H1 (cell line): ENCODE measurements at regions not wholly inside any gene's neighbourhood (a gene's known extent, or its start where the extent isn't known, plus 50 kb on each side); places are given as distances from the start of the nearest gene placed in this dataset.

Source experiments
- CTCF ChIA-PET: fragments of 300-600 bp; sonication (Branson Sonifier 250); formaldehyde crosslinking; loops from one replicate; lab custom pipeline; 2021; ENCODE audit not compliant: partially characterized antibody; lab: Charles Lee
- POLR2A ChIA-PET: fragments of 300-600 bp; sonication (Branson Sonifier 250); formaldehyde crosslinking; loops from one replicate; lab custom pipeline; 2021; ENCODE audit warnings: inconsistent platforms; ENCODE audit not compliant: partially characterized antibody; lab: Charles Lee
- DNase-seq, 2 experiments: peaks; one replicate each; pipeline versions ENCODE4 v3.0.0 to v3.0.0-alpha.2; 2010 to 2022; ENCODE audit warnings: low spot score in 2 of 2, low read depth in 1 of 2, mixed read lengths in 1 of 2
- FAIRE-seq: peaks from 2 replicates; lab custom pipeline; 2011; peaks lifted over from hg19 to GRCh38; lab: Jason Lieb, UNC
- H2AFZ ChIP-seq: 2 replicates; pipeline ENCODE4 v1.8.1; 2012; ENCODE audit warnings: low read length, inconsistent platforms
- H2AK5ac ChIP-seq: 2 replicates; pipeline ENCODE4 v1.6.1; 2013; ENCODE audit warnings: low read depth, low read length
- H2BK120ac ChIP-seq: replicated peaks from 2 replicates; pipeline ENCODE3; 2013; ENCODE audit warnings: low read depth, low read length, inconsistent platforms
- H2BK12ac ChIP-seq: 2 replicates; pipeline ENCODE4 v1.6.1; 2013; ENCODE audit warnings: low read depth, low read length
- H2BK15ac ChIP-seq: 2 replicates; pipeline ENCODE4 v1.6.1; 2013; ENCODE audit warnings: low read length
- H2BK20ac ChIP-seq: 2 replicates; pipeline ENCODE4 v1.6.1; 2013; ENCODE audit warnings: low read length
- H2BK5ac ChIP-seq: 2 replicates; pipeline ENCODE4 v1.6.1; 2013; ENCODE audit warnings: low read depth, low read length
- H3K14ac ChIP-seq: 2 replicates; pipeline ENCODE4 v1.6.1; 2013; ENCODE audit warnings: inconsistent platforms; ENCODE audit not compliant: insufficient read length
- H3K18ac ChIP-seq: 2 replicates; pipeline ENCODE4 v1.6.1; 2013; ENCODE audit warnings: low read length; ENCODE audit errors: extremely low read depth
- H3K23ac ChIP-seq: 2 replicates; pipeline ENCODE4 v1.6.1; 2013; ENCODE audit warnings: inconsistent platforms; ENCODE audit not compliant: insufficient read length
- H3K23me2 ChIP-seq: 2 replicates; pipeline ENCODE4 v1.6.1; 2013; ENCODE audit warnings: low read depth, low read length
- H3K27ac ChIP-seq: 2 replicates; pipeline ENCODE4 v1.6.1; 2011; ENCODE audit warnings: low read depth, low read length, inconsistent platforms
- H3K27me3 ChIP-seq, 4 experiments: replicated peaks in 1 of 4; 1 replicate in 1 of 4; 2 replicates in 3 of 4; pipeline versions ENCODE4 v1.6.1 to v1.8.1; 2011 to 2013; ENCODE audit warnings: low read length in 3 of 4, mild to moderate bottlenecking in 3 of 4, inconsistent platforms in 2 of 4, mixed read lengths in 2 of 4, moderate library complexity in 1 of 4; ENCODE audit not compliant: control insufficient read depth in 3 of 4, insufficient read depth in 3 of 4; ENCODE audit errors: extremely low read depth in 1 of 4
- H3K36me3 ChIP-seq, 4 experiments: 2 replicates each; pipeline versions ENCODE4 v1.6.1 to v1.8.1; 2011 to 2013; ENCODE audit warnings: mild to moderate bottlenecking in 4 of 4, low read length in 3 of 4, moderate library complexity in 2 of 4, control low read depth in 1 of 4, inconsistent platforms in 1 of 4; ENCODE audit not compliant: insufficient read depth in 4 of 4, control insufficient read depth in 2 of 4
- H3K4ac ChIP-seq: replicated peaks from 2 replicates; pipeline ENCODE3; 2013; ENCODE audit warnings: low read length, low read depth, mixed read lengths, inconsistent platforms; ENCODE audit not compliant: insufficient read length
- H3K4me1 ChIP-seq, 4 experiments: replicated peaks in 1 of 4; 1 replicate in 1 of 4; 2 replicates in 3 of 4; pipeline versions ENCODE4 v1.6.1 to v1.8.1; 2011 to 2013; ENCODE audit warnings: low read length in 3 of 4, inconsistent platforms in 2 of 4, mixed read lengths in 1 of 4; ENCODE audit not compliant: insufficient read depth in 4 of 4, control insufficient read depth in 3 of 4
- H3K4me2 ChIP-seq, 2 experiments: 2 replicates each; pipeline versions ENCODE4 v1.6.1 to v1.8.1; 2011 to 2013; ENCODE audit warnings: low read depth in 2 of 2, low read length in 2 of 2, control low read depth in 1 of 2, inconsistent platforms in 1 of 2, mild to moderate bottlenecking in 1 of 2; ENCODE audit not compliant: insufficient read depth in 1 of 2
- H3K4me3 ChIP-seq, 4 experiments: fragments of 200-600, 300-600 bp in 1 of 4; sonication (generic), shearing (Covaris generic), sonication (Bioruptor Twin) in 1 of 4; 2 replicates each; pipeline versions ENCODE4 v1.5.1 to v1.8.1; 2011 to 2016; ENCODE audit warnings: low read length in 4 of 4, low read depth in 3 of 4, control low read depth in 2 of 4, inconsistent platforms in 2 of 4, mild to moderate bottlenecking in 2 of 4, mixed read lengths in 1 of 4, moderate library complexity in 1 of 4; ENCODE audit not compliant: insufficient read depth in 2 of 4; ENCODE audit errors: extremely low read depth in 1 of 4
- H3K56ac ChIP-seq: replicated peaks from 2 replicates; pipeline ENCODE3; 2013; ENCODE audit warnings: low read depth, mild to moderate bottlenecking, mixed read lengths, low read length, inconsistent platforms; ENCODE audit not compliant: insufficient read length
- H3K79me1 ChIP-seq: 2 replicates; pipeline ENCODE4 v1.6.1; 2013; ENCODE audit warnings: low read depth, low read length, control low read depth
- H3K79me2 ChIP-seq, 2 experiments: 2 replicates each; pipeline versions ENCODE4 v1.6.1 to v1.8.1; 2012 to 2013; ENCODE audit warnings: low read length in 2 of 2, mild to moderate bottlenecking in 2 of 2, inconsistent platforms in 1 of 2; ENCODE audit not compliant: insufficient read depth in 2 of 2, control insufficient read depth in 1 of 2
- H3K9ac ChIP-seq, 4 experiments: replicated peaks in 1 of 4; 1 replicate in 1 of 4; 2 replicates in 3 of 4; pipeline versions ENCODE4 v1.6.1 to v1.8.1; 2011 to 2013; ENCODE audit warnings: low read depth in 3 of 4, low read length in 3 of 4, control low read depth in 2 of 4, mild to moderate bottlenecking in 2 of 4, moderate library complexity in 2 of 4, inconsistent platforms in 1 of 4; ENCODE audit errors: extremely low read depth in 1 of 4
- H3K9me3 ChIP-seq, 2 experiments: 2 replicates each; pipeline versions ENCODE4 v1.6.1 to v1.8.1; 2012 to 2013; ENCODE audit warnings: mild to moderate bottlenecking in 2 of 2, moderate library complexity in 2 of 2, control low read depth in 1 of 2, inconsistent platforms in 1 of 2, low read depth in 1 of 2, low read length in 1 of 2, mixed read lengths in 1 of 2; ENCODE audit not compliant: insufficient read depth in 2 of 2
- H4K20me1 ChIP-seq, 2 experiments: replicated peaks in 1 of 2; 2 replicates each; pipeline versions ENCODE3 to v1.8.1; 2011 to 2013; ENCODE audit warnings: inconsistent platforms in 2 of 2, low read length in 2 of 2, mild to moderate bottlenecking in 1 of 2; ENCODE audit not compliant: insufficient read depth in 2 of 2, control insufficient read depth in 1 of 2
- H4K5ac ChIP-seq: 2 replicates; pipeline ENCODE4 v1.6.1; 2013; ENCODE audit warnings: low read length, low read depth, mixed read lengths, inconsistent platforms; ENCODE audit not compliant: insufficient read length
- H4K8ac ChIP-seq: 2 replicates; pipeline ENCODE4 v1.8.0; 2013; ENCODE audit warnings: mild to moderate bottlenecking, moderate library complexity, low read length, inconsistent platforms; ENCODE audit not compliant: insufficient read depth; ENCODE audit errors: extremely low read depth
- H4K91ac ChIP-seq: replicated peaks from 2 replicates; pipeline ENCODE3; 2013; ENCODE audit warnings: low read length, mixed read lengths, inconsistent platforms; ENCODE audit not compliant: insufficient read length
- SAP30 ChIP-seq: fragments of 300-600 bp; sonication (generic); IDR thresholded peaks from 2 replicates; pipeline ENCODE4 v1.7.1; 2012; ENCODE audit warnings: low read length, moderate library complexity, mild to moderate bottlenecking, inconsistent platforms; ENCODE audit not compliant: insufficient read depth, insufficient replicate concordance
- WGBS, 2 experiments: shearing (Covaris generic) in 1 of 2; methylation state at CpG; one replicate each; pipeline versions ENCODE4 v1.1.6 to v1.1.7; 2013 to 2015; ENCODE audit warnings: low lambda C conversion rate in 2 of 2, mixed read lengths in 2 of 2, inconsistent platforms in 1 of 2, low coverage in 1 of 2, missing lambda C conversion rate in 1 of 2; ENCODE audit not compliant: insufficient replicate concordance in 2 of 2, insufficient coverage in 1 of 2, insufficient read length in 1 of 2; ENCODE audit errors: extremely low coverage in 1 of 2, missing lambda C conversion rate in 1 of 2; 5-methylcytosine and 5-hydroxymethylcytosine counted together

GRCh38 chr15:96589864-96590263 lies 259.4 kb downstream of the NR2F2 start:
- no peak overlapping the region for H3K14ac ChIP-seq
- peaks cover 2 to 12% (median 8%) of the 10 kb centered on the region in 4 experiments for H3K4me1 ChIP-seq
- no peaks in the 10 kb centered on the region for H3K23me2 ChIP-seq
- H2BK120ac ChIP-seq = no peak overlapping the region
- no peak overlapping the region for H3K18ac ChIP-seq
- FAIRE-seq (peak; percentile 28), DNase-seq (no peak)
- no peak overlapping the region for H2BK12ac ChIP-seq
- H3K4ac ChIP-seq = no peak overlapping the region
- no peaks in the 10 kb centered on the region for H3K36me3 ChIP-seq
- H4K8ac ChIP-seq = no peak overlapping the region
- no peaks in the 10 kb centered on the region for H3K79me2 ChIP-seq
- no peaks in the 10 kb centered on the region for H3K27me3 ChIP-seq
- ChIA-PET POLR2A (no interaction called here), CTCF (interaction anchor here (0.9 kb wide), 1 partner anchor 30 kb away, joined by 3 read pairs; no protein-coding TSS in a partner anchor)
- no peaks in the 10 kb centered on the region for H3K79me1 ChIP-seq
- H2BK5ac ChIP-seq = no peak overlapping the region
- H3K9me3 ChIP-seq = no peaks in the 10 kb centered on the region
- peak overlapping the region; percentile 6 for H2BK15ac ChIP-seq
- no peak overlapping the region for H3K56ac ChIP-seq
- H3K27ac ChIP-seq = no peak overlapping the region
- no peak overlapping the region for H3K23ac ChIP-seq
- H4K91ac ChIP-seq = no peak overlapping the region
- 56% methylated on average over 3 of the region's 3 CpGs; no CpG with 5 or more reads in 1 of the 2 experiments for WGBS, 2 experiments
- H4K20me1 ChIP-seq = no peaks in the 10 kb centered on the region
- H4K5ac ChIP-seq = no peak overlapping the region
- H3K4me2 ChIP-seq = no peak overlapping the region
- H2AFZ ChIP-seq = no peak overlapping the region
- H2AK5ac ChIP-seq = no peak overlapping the region
- H3K4me3 ChIP-seq = no peak overlapping the region
- H2BK20ac ChIP-seq = no peak overlapping the region
- no peak overlapping the region for H3K9ac ChIP-seq
- TF ChIP-seq SAP30 = no peak
